DOHH2 (cell line): ENCODE measurements at regions not wholly inside any gene's neighbourhood (a gene's known extent, or its start where the extent isn't known, plus 50 kb on each side); places are given as distances from the start of the nearest gene placed in this dataset.

Source experiments
- CTCF ChIP-seq: fragments of 200-600 bp; sonication (generic); IDR thresholded peaks from one replicate; pipeline ENCODE4 v1.5.1; 2014; ENCODE audit warnings: antibody characterized with exemption, mild to moderate bottlenecking, low read depth, low read length; ENCODE audit not compliant: poor library complexity, severe bottlenecking
- EZH2phosphoT487 ChIP-seq: fragments of 200-600 bp; sonication (generic); IDR thresholded peaks from 2 replicates; pipeline ENCODE4 v1.6.1; 2017; ENCODE audit warnings: borderline replicate concordance, mild to moderate bottlenecking, antibody characterized with exemption, low read length, moderate library complexity, mixed read lengths

- TF ChIP-seq CTCF (no peak), EZH2phosphoT487 (no peak)
Measured at GRCh38 chr6:143621876-143622605, 55.7 kb upstream of the PHACTR2 start.
